Calu3 (cell line): ENCODE measurements at regions not wholly inside any gene's neighbourhood (a gene's known extent, or its start where the extent isn't known, plus 50 kb on each side); places are given as distances from the start of the nearest gene placed in this dataset.

Source experiments
- BruUV-seq: library from RNA; stranded (reverse); fragments of 400-500 nt; replicated peaks from 2 replicates; lab custom pipeline; 2021; lab: Mats Ljungman, UMichigan
- CTCF ChIA-PET: fragments of 300-600 bp; sonication (Branson Sonifier 250); formaldehyde crosslinking; loops from one replicate; lab custom pipeline; 2022; ENCODE audit warnings: antibody characterized with exemption; lab: Charles Lee
- DNase-seq: peaks from one replicate; pipeline ENCODE4 v3.0.0; 2022
- H3K27ac Mint-ChIP-seq: one replicate; pipeline ENCODE4 v1.8.0; 2022; ENCODE audit warnings: mixed read lengths; ENCODE audit not compliant: unreplicated experiment
- H3K27me3 Mint-ChIP-seq: one replicate; pipeline ENCODE4 v1.8.0; 2022; ENCODE audit warnings: mixed read lengths; ENCODE audit not compliant: unreplicated experiment
- H3K36me3 Mint-ChIP-seq: one replicate; pipeline ENCODE4 v1.8.0; 2022; ENCODE audit warnings: mild to moderate bottlenecking, moderate library complexity, mixed read lengths; ENCODE audit not compliant: insufficient read depth, unreplicated experiment
- H3K4me1 Mint-ChIP-seq: one replicate; pipeline ENCODE4 v1.8.0; 2022; ENCODE audit warnings: mild to moderate bottlenecking, low read depth, mixed read lengths; ENCODE audit not compliant: unreplicated experiment
- H3K4me3 Mint-ChIP-seq: one replicate; pipeline ENCODE4 v1.8.0; 2022; ENCODE audit warnings: mild to moderate bottlenecking, low read depth, moderate library complexity, mixed read lengths; ENCODE audit not compliant: unreplicated experiment
- H3K9me3 Mint-ChIP-seq: one replicate; pipeline ENCODE4 v1.8.0; 2022; ENCODE audit warnings: low read depth, mixed read lengths; ENCODE audit not compliant: unreplicated experiment
- CTCF ChIP-seq: fragments of 200-600 bp; IDR thresholded peaks from one replicate; pipeline ENCODE4 v1.8.0; 2022; ENCODE audit warnings: antibody characterized with exemption; ENCODE audit not compliant: unreplicated experiment
- intact Hi-C: fragments of 100-400 bp; cut with micrococcal nuclease; formaldehyde crosslinking; loops from one replicate; pipeline ENCODE4 v1.10.0; 2022; ENCODE audit not compliant: unreplicated experiment

- CTCF ChIA-PET: no interaction called here
- H3K27ac Mint-ChIP-seq: no peak overlapping the region
- DNase-seq: no peak
- H3K4me1 Mint-ChIP-seq: no peaks in the 10 kb centered on the region
- no TSS peak for BruUV-seq
- H3K9me3 Mint-ChIP-seq: peaks cover 5% of the 10 kb centered on the region
- no peak overlapping the region for H3K4me3 Mint-ChIP-seq
- no peak for TF ChIP-seq CTCF
- intact Hi-C loops: no loop called here
- no peaks in the 10 kb centered on the region for H3K27me3 Mint-ChIP-seq
- no peaks in the 10 kb centered on the region for H3K36me3 Mint-ChIP-seq
Observed at GRCh38 chr4:18318682-18319388, 297.3 kb upstream of the LCORL start.

GRCh38 chr4:18314731-18315130 is 293.2 kb upstream of the LCORL start:
- DNase-seq: no peak
- no TSS peak for BruUV-seq
- Mint-ChIP-seq H3K4me3 (no peak overlapping the region), H3K27me3 (no peaks in the 10 kb centered on the region), H3K9me3 (peaks cover 5% of the 10 kb centered on the region), H3K27ac (no peak overlapping the region), H3K36me3 (no peaks in the 10 kb centered on the region), H3K4me1 (no peaks in the 10 kb centered on the region)
- CTCF ChIA-PET: no interaction called here
- no peak for TF ChIP-seq CTCF
- intact Hi-C loops: no loop called here

GRCh38 chr4:18297684-18298083 is 276.1 kb upstream of the LCORL start:
- BruUV-seq: no TSS peak
- Mint-ChIP-seq H3K27me3 (no peaks in the 10 kb centered on the region), H3K27ac (no peak overlapping the region), H3K36me3 (no peaks in the 10 kb centered on the region), H3K4me3 (no peak overlapping the region), H3K9me3 (peaks cover 20% of the 10 kb centered on the region), H3K4me1 (no peaks in the 10 kb centered on the region)
- TF ChIP-seq CTCF: no peak
- CTCF ChIA-PET: no interaction called here
- no peak for DNase-seq
- intact Hi-C loops: no loop called here

GRCh38 chr4:18296411-18296810 is 274.9 kb upstream of the LCORL start:
- intact Hi-C loops: no loop called here
- Mint-ChIP-seq H3K36me3 (no peaks in the 10 kb centered on the region), H3K27me3 (no peaks in the 10 kb centered on the region), H3K4me1 (no peaks in the 10 kb centered on the region), H3K4me3 (no peak overlapping the region), H3K9me3 (peaks cover 18% of the 10 kb centered on the region), H3K27ac (no peak overlapping the region)
- TF ChIP-seq CTCF: no peak
- DNase-seq: no peak
- CTCF ChIA-PET: no interaction called here
- BruUV-seq: no TSS peak
